GM21723 (cell line): ENCODE measurements at regions not wholly inside any gene's neighbourhood (a gene's known extent, or its start where the extent isn't known, plus 50 kb on each side); places are given as distances from the start of the nearest gene placed in this dataset.

Experiments used
- ATAC-seq: cut with Tn5 transposase; IDR thresholded peaks from one replicate; pipeline ENCODE4 v1.9.1; 2021; ENCODE audit warnings: mild to moderate bottlenecking, moderate library complexity; ENCODE audit not compliant: unreplicated experiment

DNA sequence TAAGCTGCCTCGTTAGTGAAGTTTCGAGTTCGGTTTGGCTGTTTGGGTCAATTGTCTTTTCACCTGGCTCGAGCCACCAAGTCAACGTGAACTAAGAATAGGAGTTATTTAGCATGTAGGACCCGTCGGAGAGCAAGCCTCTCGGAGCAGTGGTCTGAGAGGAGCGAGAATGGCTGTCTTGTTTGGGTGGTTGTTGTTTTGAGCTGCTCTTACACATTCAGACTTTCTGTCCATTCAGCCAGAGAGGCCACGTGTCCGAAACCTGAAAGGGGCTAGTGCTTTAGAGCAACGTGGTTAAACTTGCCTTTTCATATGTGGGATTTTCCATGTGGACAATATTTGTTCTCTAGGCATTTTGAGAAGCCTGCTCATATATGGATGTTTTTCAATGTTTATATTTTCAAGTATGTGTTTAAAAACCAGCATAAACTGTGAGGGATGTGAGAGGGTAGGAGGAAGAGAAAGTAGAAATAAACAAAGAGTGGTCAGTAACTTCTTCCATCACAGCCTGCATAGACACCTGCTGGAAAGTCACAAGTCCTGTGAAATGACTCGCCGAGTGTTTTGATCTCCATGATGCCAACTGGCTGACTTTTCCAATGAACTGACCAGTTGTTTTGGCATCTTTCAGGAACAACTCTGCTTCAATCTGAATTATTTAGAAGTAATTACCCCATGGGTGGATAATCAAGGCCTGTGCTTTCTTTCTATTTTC is 221.0 kb downstream of the ASCL1 start:
- ATAC-seq, result no peak

DNA sequence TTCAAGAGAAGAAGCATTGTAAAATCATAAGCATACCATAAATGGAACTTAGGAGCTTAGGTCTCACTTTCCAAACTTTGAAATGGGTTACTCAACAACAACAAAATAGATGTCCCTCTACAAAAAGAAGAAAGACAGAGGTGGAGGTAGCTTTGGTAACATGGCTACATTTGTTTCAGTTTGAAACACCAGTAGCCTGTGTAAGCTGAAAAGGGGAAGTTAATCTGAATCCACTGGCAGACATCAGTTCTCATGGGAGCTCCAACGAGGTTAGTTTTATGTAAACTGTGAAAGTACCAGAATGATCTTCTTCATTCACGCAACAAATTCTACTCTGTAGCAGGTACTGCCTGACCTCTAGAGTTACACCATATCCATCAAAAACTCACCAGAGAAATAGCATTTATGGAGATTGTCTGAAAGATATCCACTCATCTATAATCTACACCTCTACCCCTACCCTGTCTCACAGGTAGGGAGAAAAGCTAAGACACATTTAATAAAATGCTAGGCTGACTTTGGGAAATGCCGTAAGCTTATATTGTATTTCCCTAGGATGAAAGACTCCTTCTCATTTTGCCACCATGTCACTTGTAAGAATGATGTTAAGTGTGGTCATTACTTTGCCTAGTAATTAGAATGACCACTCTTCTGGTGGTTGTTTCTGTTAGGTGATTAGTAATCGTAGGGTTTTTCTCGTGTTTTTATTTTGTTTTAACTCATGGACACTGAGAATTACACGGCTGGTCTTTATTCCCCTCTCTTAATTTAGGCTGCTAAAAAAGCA is 224.1 kb downstream of the ASCL1 start:
- peak; percentile 95 for ATAC-seq

DNA sequence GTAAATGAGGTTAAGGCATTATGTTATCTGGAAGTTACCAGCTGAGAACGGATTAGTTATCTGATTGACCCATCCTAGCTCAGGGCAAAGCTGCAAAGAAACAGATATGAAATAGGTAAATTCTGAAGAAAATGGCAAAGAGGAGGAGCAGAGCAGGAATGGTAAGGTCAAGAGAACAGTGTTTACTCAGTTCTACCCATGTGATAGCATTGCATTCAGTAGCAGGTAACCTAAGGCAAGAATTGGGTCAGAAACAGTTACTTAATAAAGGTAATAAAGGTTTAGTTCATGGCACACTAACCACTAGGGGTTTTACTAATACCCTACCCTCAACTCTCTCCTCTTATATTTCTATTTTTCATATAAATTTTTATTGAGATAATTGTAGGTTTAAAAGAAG is 224.8 kb downstream of the ASCL1 start:
- ATAC-seq, result no peak

DNA sequence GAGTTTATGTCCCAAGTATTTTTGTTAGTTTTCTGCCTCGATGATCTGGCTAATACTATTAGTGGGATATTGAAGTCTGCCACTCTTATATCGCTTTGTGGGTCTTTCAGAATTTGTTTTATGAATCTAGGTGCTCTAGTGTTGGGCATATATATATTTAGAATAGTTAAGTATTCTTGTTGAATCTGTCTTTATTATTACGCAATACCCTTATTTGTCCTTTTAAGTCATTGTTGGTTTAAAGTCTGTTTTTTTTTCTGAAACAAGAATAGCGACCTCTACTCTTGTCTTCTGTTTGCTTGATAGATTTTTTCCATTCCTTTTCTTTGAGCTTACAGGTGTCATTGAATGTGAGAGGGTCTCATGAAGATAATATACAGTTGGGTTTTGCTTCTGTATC is 239.0 kb downstream of the ASCL1 start:
- ATAC-seq, result no peak

GRCh38 chr12:103197725-103198388 is 240.4 kb downstream of the ASCL1 start:
- ATAC-seq, result no peak

GRCh38 chr12:103198499-103198898 is 241.0 kb downstream of the ASCL1 start:
- ATAC-seq, result no peak

DNA sequence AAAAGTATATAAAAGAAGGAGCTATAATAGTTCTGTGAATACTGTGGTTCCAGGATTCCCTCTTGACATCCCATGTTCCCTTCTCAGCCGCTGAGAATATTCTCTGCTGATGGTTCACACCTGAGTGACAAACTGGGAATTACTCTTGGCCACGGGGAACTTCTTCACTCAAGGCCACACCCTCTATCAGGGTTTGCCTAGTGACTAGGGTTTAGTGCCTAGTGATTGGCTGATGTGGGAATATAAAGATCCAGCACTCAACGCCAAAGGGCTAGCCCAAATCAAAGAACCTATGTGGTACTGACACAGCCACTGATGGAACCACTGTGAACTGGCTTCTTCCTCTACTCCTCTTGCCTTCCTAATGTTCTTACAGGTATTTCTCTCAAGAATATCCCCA is 248.4 kb downstream of the ASCL1 start:
- ATAC-seq, result no peak

DNA sequence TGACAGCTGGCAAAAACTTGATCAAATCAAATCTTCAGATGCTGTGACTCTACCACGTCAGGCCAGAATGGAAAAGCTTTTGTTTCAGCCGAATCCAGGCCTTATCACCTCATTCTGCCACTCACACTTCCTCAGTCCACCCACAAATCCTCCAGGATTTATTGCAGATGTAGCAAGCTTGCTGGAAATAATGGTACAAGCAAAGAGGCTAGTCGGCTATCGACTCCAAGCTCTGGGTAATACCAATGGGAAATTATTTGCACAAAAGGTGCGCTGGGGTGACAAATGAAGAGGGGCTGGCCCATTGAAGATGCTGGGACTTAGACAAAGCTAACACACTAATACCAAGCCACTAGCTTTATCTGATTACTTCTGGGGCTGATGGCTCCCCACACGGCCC is 250.5 kb downstream of the ASCL1 start:
- no peak for ATAC-seq

DNA sequence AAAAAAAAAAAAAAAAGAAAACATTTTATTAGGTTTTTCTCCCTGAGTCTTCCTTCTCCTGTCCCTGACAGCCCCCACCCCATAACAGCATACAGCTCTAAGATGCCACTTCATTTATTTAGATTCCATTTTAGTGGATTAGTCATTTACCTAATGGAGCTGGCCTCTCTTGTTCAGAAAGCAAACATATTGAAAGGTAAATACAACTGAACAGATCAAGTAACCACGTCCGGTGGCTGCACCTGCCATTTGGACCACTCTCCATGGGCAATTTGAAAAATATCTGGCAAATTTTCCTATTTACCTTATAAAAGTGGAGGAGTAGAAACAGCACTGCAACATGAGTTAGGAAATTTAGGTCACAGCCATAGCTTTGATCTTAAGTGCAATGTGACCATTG is 254.6 kb downstream of the C12orf42 start:
- no peak for ATAC-seq

GRCh38 chr12:103244596-103244995 is 251.2 kb downstream of the C12orf42 start:
- ATAC-seq, result no peak

DNA sequence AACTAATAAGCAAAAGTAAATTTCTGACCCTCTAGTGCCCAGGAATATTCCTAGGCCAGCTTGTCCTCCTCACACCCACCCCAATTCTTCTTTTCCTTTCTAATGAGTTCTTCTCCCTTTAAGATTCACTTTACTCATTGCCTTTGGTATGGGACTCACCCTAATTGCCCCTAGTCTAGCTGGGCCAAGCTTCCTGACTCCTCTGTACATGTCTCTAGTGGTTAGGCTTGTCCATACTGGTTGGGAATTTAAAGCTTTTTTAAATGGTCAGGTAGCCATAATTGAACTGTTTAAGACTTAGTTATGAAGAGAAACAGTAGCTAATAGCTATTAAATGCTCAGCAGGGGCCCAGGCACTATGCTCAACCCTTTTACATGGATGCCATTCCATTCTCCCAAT is 248.2 kb downstream of the C12orf42 start:
- ATAC-seq, result no peak

GRCh38 chr12:103249607-103250006 is 246.2 kb downstream of the C12orf42 start:
- ATAC-seq, result no peak

- ATAC-seq, result no peak
Measured at GRCh38 chr12:103250487-103250886, 245.3 kb downstream of the C12orf42 start.
